ENCODE measurements at regions not wholly inside any gene's neighbourhood (a gene's known extent, or its start where the extent isn't known, plus 50 kb on each side); places are given as distances from the start of the nearest gene placed in this dataset.

GRCh38 chr15:62469478-62469873 lies 304.4 kb upstream of the C2CD4B start:
- no peaks in the 10 kb centered on the region for H3K9me3 Mint-ChIP-seq
- H3K27me3 ChIP-seq (ENCODE audit: control insufficient read depth, insufficient read depth, low read length, poor library complexity, severe bottlenecking), result no peaks in the 10 kb centered on the region
- peaks cover 64% of the 10 kb centered on the region for H3K4me1 Mint-ChIP-seq

GRCh38 chr15:62469874-62470688 lies 305.0 kb upstream of the C2CD4B start:
- Histone ChIP-seq H3K4me1 (ENCODE audit: control insufficient read depth, insufficient read depth, low read length) (peaks cover 5% of the 10 kb centered on the region), H3K9me3 (ENCODE audit: control insufficient read depth, low read length) (no peaks in the 10 kb centered on the region), H3K4me3 (ENCODE audit: low read length) (no peak overlapping the region), H3K36me3 (ENCODE audit: control insufficient read depth, insufficient read depth, low read length) (no peaks in the 10 kb centered on the region), H3K27me3 (ENCODE audit: control insufficient read depth, insufficient read depth, low read length, poor library complexity, severe bottlenecking) (no peaks in the 10 kb centered on the region), H3K9ac (ENCODE audit: extremely low read depth, low read length, poor library complexity, severe bottlenecking) (no peak overlapping the region), H3K27ac (ENCODE audit: low read depth, low read length) (no peak overlapping the region)
- H3K4me3 Mint-ChIP-seq, result no peak overlapping the region
- peaks cover 62% of the 10 kb centered on the region for H3K4me1 Mint-ChIP-seq
- no peaks in the 10 kb centered on the region for H3K9me3 Mint-ChIP-seq
- H3K36me3 Mint-ChIP-seq (ENCODE audit: low read depth), result no peaks in the 10 kb centered on the region
- peak overlapping the region; percentile 56 for H3K27ac Mint-ChIP-seq
- H3K27me3 Mint-ChIP-seq (ENCODE audit: insufficient read depth), result no peaks in the 10 kb centered on the region
- DNase-seq, result peak; percentile 81
- TF ChIP-seq CTCF (conservative IDR thresholded peaks at IDR 0.05), result no peak
- 84 to 85% methylated on average over 10 to 11 of the region's 11 CpGs for WGBS, 2 experiments (ENCODE audit: insufficient coverage in 1 of 2, insufficient read length in 1 of 2)

More at GRCh38 chr15:62469478-62469873, 304.4 kb upstream of the C2CD4B start:
- no peak overlapping the region for H3K4me3 ChIP-seq (ENCODE audit: low read length)
- H3K4me3 Mint-ChIP-seq, result no peak overlapping the region
- no peak for TF ChIP-seq CTCF (conservative IDR thresholded peaks at IDR 0.05)
- no peak overlapping the region for H3K9ac ChIP-seq (ENCODE audit: extremely low read depth, low read length, poor library complexity, severe bottlenecking)
- peaks cover 11% of the 10 kb centered on the region for H3K4me1 ChIP-seq (ENCODE audit: control insufficient read depth, insufficient read depth, low read length)
- H3K27me3 Mint-ChIP-seq (ENCODE audit: insufficient read depth), result no peaks in the 10 kb centered on the region
- no peak overlapping the region for H3K27ac Mint-ChIP-seq
- no peak for DNase-seq
- H3K27ac ChIP-seq (ENCODE audit: low read depth, low read length), result no peak overlapping the region
- no peaks in the 10 kb centered on the region for H3K36me3 ChIP-seq (ENCODE audit: control insufficient read depth, insufficient read depth, low read length)
- H3K9me3 ChIP-seq (ENCODE audit: control insufficient read depth, low read length), result no peaks in the 10 kb centered on the region
- no peaks in the 10 kb centered on the region for H3K36me3 Mint-ChIP-seq (ENCODE audit: low read depth)

GRCh38 chr15:62472616-62473299 lies 307.7 kb upstream of the C2CD4B start:
- TF ChIP-seq CTCF (conservative IDR thresholded peaks at IDR 0.05), result no peak
- Histone ChIP-seq H3K9ac (ENCODE audit: extremely low read depth, low read length, poor library complexity, severe bottlenecking) (no peak overlapping the region), H3K9me3 (ENCODE audit: control insufficient read depth, low read length) (no peaks in the 10 kb centered on the region), H3K4me1 (ENCODE audit: control insufficient read depth, insufficient read depth, low read length) (no peaks in the 10 kb centered on the region), H3K4me3 (ENCODE audit: low read length) (no peak overlapping the region), H3K27ac (ENCODE audit: low read depth, low read length) (no peak overlapping the region), H3K36me3 (ENCODE audit: control insufficient read depth, insufficient read depth, low read length) (no peaks in the 10 kb centered on the region), H3K27me3 (ENCODE audit: control insufficient read depth, insufficient read depth, low read length, poor library complexity, severe bottlenecking) (no peaks in the 10 kb centered on the region)
- DNase-seq, result no peak
- Mint-ChIP-seq H3K9me3 (no peaks in the 10 kb centered on the region), H3K4me1 (peaks cover 49% of the 10 kb centered on the region), H3K4me3 (no peak overlapping the region), H3K27me3 (ENCODE audit: insufficient read depth) (no peaks in the 10 kb centered on the region), H3K27ac (no peak overlapping the region), H3K36me3 (ENCODE audit: low read depth) (no peaks in the 10 kb centered on the region)
- WGBS, 2 experiments (ENCODE audit: insufficient coverage in 1 of 2, insufficient read length in 1 of 2), result 80 to 88% methylated on average over 6 of the region's 6 CpGs

Data from endodermal cell (in vitro differentiated cells).